Activated CD4-positive, alpha-beta T cell treated with anti-CD3 and anti-CD28 coated beads, Interleukin-2, amount 50 U/mL, for 16 hours (primary cell): ENCODE measurements at regions not wholly inside any gene's neighbourhood (a gene's known extent, or its start where the extent isn't known, plus 50 kb on each side); places are given as distances from the start of the nearest gene placed in this dataset.
"Not testable (repeated sequence)": the region's sequence is repeated elsewhere in the genome, so short reads cannot be mapped to it uniquely, and the experiment has no call there.

ENCODE experiments used
- DNase-seq: peaks from one replicate; pipeline ENCODE4 v3.0.0-alpha.2; 2020

GRCh38 chr14:66231820-66232219 lies 254.4 kb upstream of the CCDC196 start:
- no peak for DNase-seq

DNA sequence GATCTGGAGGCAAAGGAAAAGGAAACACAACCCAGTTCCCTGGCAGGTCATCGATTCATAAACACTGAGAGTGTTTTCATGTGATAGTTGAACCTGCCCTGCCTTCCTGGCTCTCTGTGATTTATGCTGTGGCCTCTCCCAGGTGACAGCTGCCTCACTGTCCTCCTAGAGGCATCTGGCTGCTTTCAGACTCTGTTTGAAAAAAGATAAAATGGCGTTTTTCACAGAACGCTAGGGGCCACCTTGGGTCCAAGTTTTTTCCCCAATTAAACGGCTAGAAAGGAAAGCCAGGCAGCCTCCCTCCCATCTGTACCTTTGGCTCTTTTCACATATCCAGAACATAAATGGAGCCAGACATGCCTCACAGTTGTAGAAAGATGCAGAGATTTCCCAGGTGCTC lies 252.6 kb upstream of the CCDC196 start:
- no peak for DNase-seq

DNA sequence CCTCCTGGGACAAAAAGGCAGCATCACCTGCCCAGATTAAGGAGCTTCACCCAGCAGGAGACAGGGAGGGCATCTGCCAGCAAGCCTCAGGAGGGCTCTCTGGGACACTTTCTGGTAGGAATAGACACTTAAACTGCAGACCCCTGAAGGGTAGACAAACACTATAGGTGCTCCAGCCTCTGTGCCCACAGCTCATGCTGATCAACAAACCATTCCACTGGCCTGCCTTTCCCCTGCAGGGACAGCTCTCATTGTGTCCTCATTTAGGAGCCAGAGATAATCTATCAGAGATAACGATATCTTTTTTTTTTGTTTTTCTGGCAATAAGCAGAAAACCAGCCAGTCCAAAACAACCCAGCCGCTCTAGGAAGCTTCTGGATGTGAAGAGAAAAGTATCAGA lies 251.8 kb upstream of the CCDC196 start:
- no peak for DNase-seq

DNA sequence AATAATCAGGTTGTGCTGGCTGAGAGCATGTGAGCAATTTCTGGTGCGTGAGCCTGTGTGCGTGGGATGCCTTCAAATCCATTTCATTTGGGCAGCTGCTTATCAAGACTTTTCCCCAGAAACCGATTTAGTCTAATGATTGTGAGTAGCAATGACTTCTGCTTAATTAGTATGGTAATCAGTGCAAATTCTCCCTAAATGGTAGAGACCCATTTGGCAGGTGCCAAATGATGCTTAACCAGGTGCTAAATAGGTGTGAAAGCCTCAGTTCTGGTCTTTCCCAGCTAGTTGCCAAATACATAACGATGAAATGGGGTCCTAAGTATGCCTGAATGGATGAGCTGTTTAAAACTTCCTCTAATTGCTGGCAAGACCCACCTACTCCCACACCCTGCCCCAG lies 248.4 kb upstream of the CCDC196 start:
- no peak for DNase-seq

- no peak for DNase-seq
These were observed 247.2 kb upstream of the CCDC196 start for GRCh38 chr14:66238969-66239368.

DNA sequence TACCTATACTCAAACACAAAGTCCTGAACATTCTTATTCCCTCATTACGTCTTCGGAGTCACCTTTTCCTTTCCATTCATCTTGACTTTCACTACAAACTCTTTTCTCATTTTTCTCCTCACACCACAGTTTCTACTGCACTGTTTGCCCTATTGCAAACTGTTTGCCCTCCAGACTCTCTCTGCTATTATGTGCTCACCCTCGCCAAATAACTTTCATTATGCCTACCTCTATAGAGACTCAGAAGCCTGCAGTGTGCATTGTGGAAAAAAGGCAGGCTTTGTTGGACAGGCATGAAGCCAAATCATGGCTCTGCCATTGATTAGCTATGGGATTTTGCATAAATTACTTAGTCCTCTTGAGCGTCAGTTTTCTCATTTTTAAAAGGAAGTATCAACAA lies 246.6 kb upstream of the CCDC196 start:
- DNase-seq: no peak

DNA sequence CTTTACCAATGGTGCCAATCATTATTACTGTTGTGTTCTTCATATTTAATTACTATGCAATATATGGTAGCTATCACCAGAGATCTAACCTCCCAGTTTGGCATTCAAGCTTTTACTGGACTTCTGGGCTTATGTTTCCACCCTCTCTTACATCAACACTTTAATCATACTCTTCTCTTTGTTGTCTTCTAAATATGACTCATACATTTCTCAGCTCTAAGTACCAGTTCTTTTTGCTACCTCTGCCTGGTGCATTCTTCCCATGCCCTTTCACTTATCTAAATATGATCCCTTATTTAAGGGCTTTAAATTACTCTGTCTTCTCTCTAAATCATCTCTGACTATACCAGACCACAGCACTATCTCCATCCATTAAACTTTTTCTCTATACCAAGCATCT lies 246.1 kb upstream of the CCDC196 start:
- DNase-seq: no peak

DNA sequence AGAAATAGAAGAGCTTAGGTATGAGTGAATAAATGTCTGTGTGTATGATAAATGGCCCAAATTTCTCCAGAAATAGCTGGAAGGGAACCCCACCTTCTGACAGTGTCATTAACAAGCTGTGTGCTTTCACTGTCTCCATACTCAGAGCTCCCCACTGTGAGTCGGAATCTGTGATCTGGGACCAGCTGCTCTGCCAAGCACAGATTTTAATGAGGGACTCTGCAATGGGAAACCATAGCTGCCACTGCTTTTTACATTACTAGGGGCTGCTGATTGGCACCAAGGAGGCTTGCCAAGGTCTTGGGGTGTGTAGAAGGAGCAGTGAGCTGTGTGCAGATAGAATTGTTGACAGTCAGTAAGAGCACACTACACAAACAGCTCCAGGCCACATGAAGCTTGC lies 244.2 kb upstream of the CCDC196 start:
- DNase-seq: no peak

- DNase-seq: no peak
These were observed 241.3 kb upstream of the CCDC196 start for GRCh38 chr14:66244834-66245233.

DNA sequence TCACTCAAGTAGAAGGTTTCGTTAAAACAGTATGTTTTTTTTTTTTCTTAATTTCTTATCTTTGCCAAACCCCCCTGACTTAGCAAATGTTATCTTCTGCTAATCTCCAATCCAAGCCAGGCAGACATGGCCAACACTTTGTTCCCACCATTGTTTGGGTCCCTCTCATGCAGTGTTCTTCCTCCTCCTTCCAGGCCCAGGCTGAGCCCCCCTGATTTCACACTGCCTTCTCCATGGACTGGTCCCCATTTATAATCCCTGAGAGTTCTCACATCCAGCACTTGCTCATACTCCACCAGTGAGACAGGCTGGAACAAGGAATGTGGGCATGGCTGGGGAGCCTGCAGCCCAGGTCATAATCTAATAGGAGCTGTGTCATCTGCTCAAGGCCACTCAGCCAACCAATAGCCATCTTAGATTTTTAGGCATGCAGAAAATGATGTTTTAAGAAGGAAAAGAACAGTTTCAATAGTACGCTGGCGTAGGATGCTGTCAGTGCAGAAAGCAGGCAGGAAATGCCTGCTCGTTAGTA lies 238.4 kb upstream of the CCDC196 start:
- DNase-seq: no peak

GRCh38 chr14:66248256-66248655 lies 237.9 kb upstream of the CCDC196 start:
- no peak for DNase-seq

DNA sequence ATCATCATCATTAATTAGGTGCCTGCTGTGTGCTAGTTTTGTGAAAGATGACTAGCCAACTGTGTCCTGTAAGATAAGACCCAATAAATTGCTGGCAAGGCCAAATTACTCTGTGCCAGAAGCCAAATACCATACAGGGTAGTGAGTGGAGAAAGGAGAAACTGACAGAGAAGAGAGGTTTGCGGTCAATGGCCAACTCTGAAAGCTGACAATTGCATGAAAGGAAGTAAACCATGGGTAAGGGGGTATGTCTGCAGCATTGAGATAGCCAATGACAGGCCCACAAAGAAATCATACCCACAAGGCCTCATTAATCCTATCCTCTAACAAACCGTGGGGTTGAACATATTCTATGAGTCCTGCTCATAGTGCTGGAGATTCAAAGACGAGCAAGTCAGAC lies 236.6 kb upstream of the CCDC196 start:
- no peak for DNase-seq

DNA sequence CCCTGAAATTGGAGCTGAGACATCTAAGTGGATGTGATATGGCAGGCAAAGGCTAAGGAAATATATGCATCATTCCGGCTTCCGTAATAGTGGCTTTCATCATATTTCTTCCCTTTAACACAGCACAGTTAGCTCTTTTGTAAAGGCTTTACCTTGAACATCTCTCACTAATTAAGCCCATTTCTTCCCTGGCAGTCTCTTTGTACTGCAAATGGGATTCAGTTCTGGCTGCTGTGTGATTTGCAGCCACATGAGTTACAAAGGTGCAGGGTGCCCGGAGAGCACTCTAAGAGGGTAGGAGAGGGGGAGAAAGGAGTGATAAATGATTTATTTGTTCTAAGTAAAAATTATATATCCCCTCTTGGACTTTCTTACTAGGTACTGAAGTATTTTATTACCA lies 232.1 kb upstream of the CCDC196 start:
- DNase-seq: no peak

DNA sequence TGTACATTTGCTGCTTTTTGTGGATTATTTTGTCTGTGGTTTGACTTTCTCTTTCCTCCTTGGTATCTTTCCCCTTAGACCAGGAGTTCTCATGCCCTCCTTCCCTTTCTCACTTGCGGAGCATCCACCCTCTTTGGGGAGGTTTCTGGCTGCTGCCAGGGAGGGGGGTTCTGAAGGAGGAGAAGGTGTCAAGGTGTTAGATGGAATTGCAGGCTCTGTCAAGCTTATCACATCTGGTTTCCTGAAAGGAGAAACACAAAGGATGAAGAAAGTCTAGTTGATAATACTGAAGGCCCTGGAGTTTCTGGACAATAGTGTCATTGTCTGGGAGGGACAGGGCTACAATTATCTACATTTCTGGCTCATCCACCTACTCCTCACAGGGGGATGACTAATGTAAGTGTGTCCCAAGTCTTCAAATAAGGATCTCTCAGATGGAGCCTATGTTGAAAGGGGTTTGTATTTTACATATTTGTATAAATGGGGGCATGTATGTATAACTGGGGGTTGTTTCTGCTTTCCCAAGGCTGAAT lies 217.3 kb upstream of the CCDC196 start:
- no peak for DNase-seq

DNA sequence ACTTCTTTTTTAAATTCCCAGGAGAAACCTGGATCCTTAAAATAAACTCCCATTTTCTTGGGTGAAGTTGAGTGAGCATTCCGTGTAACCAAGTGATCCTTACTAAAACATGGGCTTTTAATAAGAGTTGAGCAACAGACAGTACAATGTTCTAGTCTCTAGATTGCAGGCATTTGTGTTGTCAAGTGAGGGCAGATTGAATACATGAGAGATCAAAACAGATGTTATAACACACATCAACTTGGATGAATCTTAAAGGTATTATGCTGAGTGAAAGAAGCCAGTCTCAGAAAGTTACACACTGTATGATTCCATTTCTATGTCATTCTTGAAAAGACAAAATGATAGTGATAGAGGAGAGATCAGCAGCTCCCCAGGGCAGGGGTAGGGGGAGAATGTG lies 213.9 kb upstream of the CCDC196 start:
- DNase-seq: no peak

DNA sequence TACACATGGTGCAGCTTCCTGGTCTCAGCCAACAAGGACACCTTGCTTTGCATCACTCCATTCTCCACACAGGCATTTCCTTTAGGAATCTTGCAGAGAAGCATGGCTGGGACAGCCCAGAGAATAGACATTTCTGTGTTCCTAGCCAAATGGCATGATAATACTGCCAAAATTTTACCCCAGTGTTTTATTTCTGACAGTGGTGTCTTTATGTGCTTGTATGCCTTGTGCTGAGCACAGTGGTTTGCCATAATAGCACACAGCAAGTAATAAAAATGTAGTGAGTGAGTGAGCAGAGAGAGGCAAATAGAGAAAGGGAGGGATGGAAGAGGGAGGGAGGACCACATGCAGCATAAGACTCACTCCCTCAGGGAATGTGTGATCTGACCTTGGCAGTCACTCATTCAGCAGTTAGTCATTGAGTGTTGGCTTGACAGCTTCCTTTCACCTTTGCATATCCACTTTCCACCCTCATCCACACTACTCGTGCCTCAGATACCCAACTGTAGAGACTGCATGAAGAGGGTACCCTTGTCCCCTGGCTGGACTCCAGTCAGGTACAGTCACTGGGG lies 212.8 kb upstream of the CCDC196 start:
- no peak for DNase-seq

DNA sequence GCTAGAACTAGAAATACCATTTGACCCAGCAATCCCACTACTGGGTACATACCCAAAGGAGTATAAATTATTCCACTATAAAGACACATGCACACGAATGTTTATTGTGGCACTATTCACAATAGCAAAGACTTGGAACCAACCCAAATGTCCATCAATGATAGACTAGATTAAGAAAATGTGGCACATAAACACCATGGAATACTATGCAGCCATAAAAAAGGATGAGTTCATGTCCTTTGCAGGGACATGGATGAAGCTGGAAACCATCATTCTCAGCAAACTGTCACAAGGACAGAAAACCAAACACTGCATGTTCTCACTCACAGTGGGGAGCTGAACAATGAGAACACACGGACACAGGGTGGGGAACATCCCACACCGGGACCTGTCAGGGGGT lies 207.8 kb upstream of the CCDC196 start:
- DNase-seq: not testable (repeated sequence)

- DNase-seq: no peak
These were observed 205.0 kb upstream of the CCDC196 start for GRCh38 chr14:66281036-66281776.

GRCh38 chr14:66284346-66284745 lies 201.8 kb upstream of the CCDC196 start:
- DNase-seq: no peak

GRCh38 chr14:66288511-66288910 lies 197.7 kb upstream of the CCDC196 start:
- DNase-seq: no peak

DNA sequence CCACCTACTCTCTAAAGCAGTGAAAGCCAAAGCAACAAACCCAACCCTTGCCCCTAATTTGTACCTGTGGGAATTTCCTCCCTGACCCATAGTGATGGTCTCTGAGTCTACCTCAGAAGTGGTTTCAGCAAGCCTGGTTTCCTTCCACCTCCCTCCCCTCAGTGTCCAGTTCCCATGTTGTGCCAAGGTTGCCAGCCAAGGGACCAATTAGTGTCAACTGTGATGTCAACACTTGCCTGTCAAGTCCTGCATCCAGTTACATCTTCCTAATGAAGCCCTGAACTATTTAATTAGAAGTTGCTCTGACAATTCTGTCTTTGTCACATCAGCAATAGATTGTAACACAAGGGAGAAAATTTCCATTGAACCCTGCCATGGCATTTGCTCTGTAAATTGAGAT lies 194.4 kb upstream of the CCDC196 start:
- DNase-seq: no peak

DNA sequence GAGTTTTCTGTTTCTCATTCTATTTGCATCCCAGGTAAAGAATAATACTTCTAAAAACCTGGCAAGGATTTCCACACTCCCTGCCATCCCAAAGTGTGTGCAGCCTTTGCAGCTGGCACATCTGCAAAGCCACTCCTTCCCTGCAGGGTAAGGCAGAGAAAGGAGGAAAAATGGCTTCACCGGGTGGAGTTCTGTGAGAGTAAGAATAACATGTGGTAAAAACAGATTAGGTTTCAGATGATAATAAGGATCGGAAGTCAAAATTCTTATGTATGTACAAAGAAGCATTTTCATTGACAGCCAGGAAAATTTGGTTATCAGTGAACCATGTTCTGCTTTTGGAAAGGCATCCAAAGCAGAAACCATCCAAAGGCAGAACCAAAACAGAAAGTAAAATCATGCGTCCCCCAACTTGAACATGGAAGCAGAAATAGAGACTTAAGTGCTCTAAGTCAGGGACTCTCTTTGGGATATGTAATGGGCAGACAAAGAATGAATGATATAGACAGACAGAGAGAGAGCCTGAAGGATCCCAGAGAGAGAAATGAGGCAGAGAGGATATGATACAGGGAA lies 192.6 kb upstream of the CCDC196 start:
- DNase-seq: no peak

- DNase-seq: no peak
These were observed 190.8 kb upstream of the CCDC196 start for GRCh38 chr14:66295386-66295785.

DNA sequence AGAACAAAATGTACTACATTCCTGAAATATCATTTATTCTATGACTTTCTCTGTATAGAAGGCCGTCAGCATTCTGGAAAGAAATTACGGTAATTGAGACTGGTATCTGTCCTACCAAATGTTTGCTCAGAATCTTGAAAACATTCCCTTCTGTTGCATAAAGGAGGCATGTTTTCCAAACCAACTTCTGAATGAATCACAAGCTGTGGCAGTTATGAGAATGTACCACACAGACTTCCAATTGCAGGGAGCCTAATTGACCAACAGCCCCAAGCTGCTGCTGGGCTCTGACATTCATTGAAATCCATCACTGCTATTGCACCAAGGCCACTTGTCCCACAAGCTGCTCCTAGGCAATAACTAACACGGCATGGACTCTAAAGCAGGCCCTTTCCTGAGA lies 185.3 kb upstream of the CCDC196 start:
- DNase-seq: no peak
